ENCODE measurements at regions not wholly inside any gene's neighbourhood (a gene's known extent, or its start where the extent isn't known, plus 50 kb on each side); places are given as distances from the start of the nearest gene placed in this dataset.

GRCh38 chr9:79395228-79395627 is 176.5 kb upstream of the TLE4 start:
- intact Hi-C loops (cut with DNase I; ENCODE audit: low total_unique reads), result no loop called here
- TF ChIP-seq CTCF (IDR thresholded peaks at IDR 0.05), result no peak
- no peak for TF ChIP-seq POLR2A (IDR thresholded peaks at IDR 0.05)
- no peak for DNase-seq
- Histone ChIP-seq H3K9me3 (no peaks in the 10 kb centered on the region), H3K4me3 (no peak overlapping the region), H3K4me1 (no peaks in the 10 kb centered on the region), H3K36me3 (ENCODE audit: low read depth, missing control alignments) (no peaks in the 10 kb centered on the region), H3K27ac (no peak overlapping the region), H3K27me3 (no peaks in the 10 kb centered on the region)
- WGBS, 2 donors, result 72 to 76% methylated on average over 4 of the region's 4 CpGs

GRCh38 chr9:79395755-79396154 is 176.0 kb upstream of the TLE4 start:
- no peaks in the 10 kb centered on the region for H3K4me1 ChIP-seq
- intact Hi-C loops (cut with DNase I; ENCODE audit: low total_unique reads), result no loop called here
- no peaks in the 10 kb centered on the region for H3K9me3 ChIP-seq
- H3K27ac ChIP-seq, result no peak overlapping the region
- no peaks in the 10 kb centered on the region for H3K27me3 ChIP-seq
- TF ChIP-seq POLR2A (IDR thresholded peaks at IDR 0.05) (no peak), CTCF (IDR thresholded peaks at IDR 0.05) (no peak)
- 54 to 60% methylated on average over 7 of the region's 7 CpGs for WGBS, 2 donors
- no peak for DNase-seq
- H3K36me3 ChIP-seq (ENCODE audit: low read depth, missing control alignments), result no peaks in the 10 kb centered on the region
- no peak overlapping the region for H3K4me3 ChIP-seq

- Histone ChIP-seq H3K36me3 (ENCODE audit: low read depth, missing control alignments) (no peaks in the 10 kb centered on the region), H3K27me3 (no peaks in the 10 kb centered on the region), H3K9me3 (no peaks in the 10 kb centered on the region), H3K27ac (no peak overlapping the region), H3K4me3 (no peak overlapping the region), H3K4me1 (no peaks in the 10 kb centered on the region)
- no peak for DNase-seq
- WGBS, 2 donors, result 57 to 74% methylated on average over 4 of the region's 4 CpGs
- no peak for TF ChIP-seq CTCF (IDR thresholded peaks at IDR 0.05)
- TF ChIP-seq POLR2A (IDR thresholded peaks at IDR 0.05), result no peak
- intact Hi-C loops (cut with DNase I; ENCODE audit: low total_unique reads), result no loop called here
These were observed 175.6 kb upstream of the TLE4 start for GRCh38 chr9:79396168-79396567.

- 93 to 100% methylated on average over 2 of the region's 2 CpGs for WGBS, 2 donors
- no peak for DNase-seq
- intact Hi-C loops (cut with DNase I; ENCODE audit: low total_unique reads), result no loop called here
These were observed 168.3 kb upstream of the TLE4 start for GRCh38 chr9:79403495-79403894.

More at GRCh38 chr9:79403495-79403894, 168.3 kb upstream of the TLE4 start:
- TF ChIP-seq CTCF (IDR thresholded peaks at IDR 0.05) (no peak), POLR2A (IDR thresholded peaks at IDR 0.05) (no peak)
- no peaks in the 10 kb centered on the region for H3K9me3 ChIP-seq
- H3K4me3 ChIP-seq, result no peak overlapping the region
- H3K4me1 ChIP-seq, result no peaks in the 10 kb centered on the region
- H3K27ac ChIP-seq, result no peak overlapping the region
- no peaks in the 10 kb centered on the region for H3K36me3 ChIP-seq (ENCODE audit: low read depth, missing control alignments)
- no peaks in the 10 kb centered on the region for H3K27me3 ChIP-seq

All from testis (tissue), 2 donors.